ENCODE measurements at regions not wholly inside any gene's neighbourhood (a gene's known extent, or its start where the extent isn't known, plus 50 kb on each side); places are given as distances from the start of the nearest gene placed in this dataset.

GRCh38 chr12:77352946-77353345 is 287.6 kb upstream of the E2F7 start:
- no peak for DNase-seq (ENCODE audit: low read depth)

- DNase-seq (ENCODE audit: low read depth) = no peak
Observed at GRCh38 chr12:77351860-77352259, 286.5 kb upstream of the E2F7 start.

GRCh38 chr12:77349689-77350370 is 284.5 kb upstream of the E2F7 start:
- peak; percentile 16 for DNase-seq (ENCODE audit: low read depth)

- no peak for DNase-seq (ENCODE audit: low read depth)
Observed at GRCh38 chr12:77347017-77347416, 281.6 kb upstream of the E2F7 start.

GRCh38 chr12:77345336-77345735 is 280.0 kb upstream of the E2F7 start:
- no peak for DNase-seq (ENCODE audit: low read depth)

- DNase-seq (ENCODE audit: low read depth) = no peak
Observed at GRCh38 chr12:77344651-77345050, 279.3 kb upstream of the E2F7 start.

- no peak for DNase-seq (ENCODE audit: low read depth)
Observed at GRCh38 chr12:77343291-77343690, 277.9 kb upstream of the E2F7 start.

- DNase-seq (ENCODE audit: low read depth) = no peak
Observed at GRCh38 chr12:77342253-77342652, 276.9 kb upstream of the E2F7 start.

GRCh38 chr12:77339610-77340009 is 274.2 kb upstream of the E2F7 start:
- DNase-seq (ENCODE audit: low read depth) = peak; percentile 49

GRCh38 chr12:77337362-77337761 is 272.0 kb upstream of the E2F7 start:
- peak; percentile 19 for DNase-seq (ENCODE audit: low read depth)

GRCh38 chr12:77334806-77335205 is 269.4 kb upstream of the E2F7 start:
- DNase-seq (ENCODE audit: low read depth) = no peak

- no peak for DNase-seq (ENCODE audit: low read depth)
Observed at GRCh38 chr12:77328326-77328725, 263.0 kb upstream of the E2F7 start.

- DNase-seq (ENCODE audit: low read depth) = no peak
Observed at GRCh38 chr12:77325511-77326236, 260.3 kb upstream of the E2F7 start.

GRCh38 chr12:77324763-77325468 is 259.5 kb upstream of the E2F7 start:
- peak; percentile 63 for DNase-seq (ENCODE audit: low read depth)

- DNase-seq (ENCODE audit: low read depth) = no peak
Observed at GRCh38 chr12:77324416-77324762, 259.0 kb upstream of the E2F7 start.

GRCh38 chr12:77323788-77324415 is 258.5 kb upstream of the E2F7 start:
- no peak for DNase-seq (ENCODE audit: low read depth)

- DNase-seq (ENCODE audit: low read depth) = no peak
Observed at GRCh38 chr12:77319166-77319565, 253.8 kb upstream of the E2F7 start.

- no peak for DNase-seq (ENCODE audit: low read depth)
Observed at GRCh38 chr12:77315407-77315806, 250.0 kb upstream of the E2F7 start.

GRCh38 chr12:77314378-77315052 is 249.1 kb upstream of the E2F7 start:
- DNase-seq (ENCODE audit: low read depth) = no peak

- no peak for DNase-seq (ENCODE audit: low read depth)
Observed at GRCh38 chr12:77308056-77308455, 242.7 kb upstream of the E2F7 start.

- no peak for DNase-seq (ENCODE audit: low read depth)
Observed at GRCh38 chr12:77300811-77301210, 235.4 kb upstream of the E2F7 start.

All from M059J (cell line).